ENCODE measurements at regions not wholly inside any gene's neighbourhood (a gene's known extent, or its start where the extent isn't known, plus 50 kb on each side); places are given as distances from the start of the nearest gene placed in this dataset.

- TF ChIP-seq, protein P1, sequence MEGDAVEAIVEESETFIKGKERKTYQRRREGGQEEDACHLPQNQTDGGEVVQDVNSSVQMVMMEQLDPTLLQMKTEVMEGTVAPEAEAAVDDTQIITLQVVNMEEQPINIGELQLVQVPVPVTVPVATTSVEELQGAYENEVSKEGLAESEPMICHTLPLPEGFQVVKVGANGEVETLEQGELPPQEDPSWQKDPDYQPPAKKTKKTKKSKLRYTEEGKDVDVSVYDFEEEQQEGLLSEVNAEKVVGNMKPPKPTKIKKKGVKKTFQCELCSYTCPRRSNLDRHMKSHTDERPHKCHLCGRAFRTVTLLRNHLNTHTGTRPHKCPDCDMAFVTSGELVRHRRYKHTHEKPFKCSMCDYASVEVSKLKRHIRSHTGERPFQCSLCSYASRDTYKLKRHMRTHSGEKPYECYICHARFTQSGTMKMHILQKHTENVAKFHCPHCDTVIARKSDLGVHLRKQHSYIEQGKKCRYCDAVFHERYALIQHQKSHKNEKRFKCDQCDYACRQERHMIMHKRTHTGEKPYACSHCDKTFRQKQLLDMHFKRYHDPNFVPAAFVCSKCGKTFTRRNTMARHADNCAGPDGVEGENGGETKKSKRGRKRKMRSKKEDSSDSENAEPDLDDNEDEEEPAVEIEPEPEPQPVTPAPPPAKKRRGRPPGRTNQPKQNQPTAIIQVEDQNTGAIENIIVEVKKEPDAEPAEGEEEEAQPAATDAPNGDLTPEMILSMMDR (conservative IDR thresholded peaks at IDR 0.05; ENCODE audit: low read length), result no peak
- TF ChIP-seq EZH2phosphoT487 (IDR thresholded peaks at IDR 0.05; ENCODE audit: borderline replicate concordance, low read depth, low read length), result no peak
Observed at GRCh38 chr11:43555816-43556611, 124.5 kb upstream of the HSD17B12 start.

All from OCI-LY7 (cell line).